Cardiac fibroblast (primary cell): ENCODE measurements at regions not wholly inside any gene's neighbourhood (a gene's known extent, or its start where the extent isn't known, plus 50 kb on each side); places are given as distances from the start of the nearest gene placed in this dataset.
"Not testable (repeated sequence)": the region's sequence is repeated elsewhere in the genome, so short reads cannot be mapped to it uniquely, and the experiment has no call there.

Experiments
- DNase-seq, 2 donors: peaks; one replicate each; pipeline versions ENCODE4 v3.0.0 to v3.0.0-alpha.2; 2010; ENCODE audit warnings: low read depth in 2 of 2
- H3K4me3 ChIP-seq, 2 donors: replicated peaks in 1 of 2; 1 replicate in 1 of 2; 2 replicates in 1 of 2; pipeline ENCODE4 v1.5.1; 2011; ENCODE audit warnings: low read depth in 2 of 2, low read length in 2 of 2, mild to moderate bottlenecking in 2 of 2, moderate library complexity in 1 of 2
- TF ChIP-seq, protein P1 (sequence below): IDR thresholded peaks from one replicate; pipeline ENCODE4 v1.5.1; 2011; ENCODE audit warnings: low read depth, mild to moderate bottlenecking, low read length, inconsistent platforms

GRCh38 chr17:71024969-71025368 lies 855.6 kb downstream of the KCNJ2 start:
- no peak overlapping the region for H3K4me3 ChIP-seq
- no peak for DNase-seq
- TF ChIP-seq, protein P1, sequence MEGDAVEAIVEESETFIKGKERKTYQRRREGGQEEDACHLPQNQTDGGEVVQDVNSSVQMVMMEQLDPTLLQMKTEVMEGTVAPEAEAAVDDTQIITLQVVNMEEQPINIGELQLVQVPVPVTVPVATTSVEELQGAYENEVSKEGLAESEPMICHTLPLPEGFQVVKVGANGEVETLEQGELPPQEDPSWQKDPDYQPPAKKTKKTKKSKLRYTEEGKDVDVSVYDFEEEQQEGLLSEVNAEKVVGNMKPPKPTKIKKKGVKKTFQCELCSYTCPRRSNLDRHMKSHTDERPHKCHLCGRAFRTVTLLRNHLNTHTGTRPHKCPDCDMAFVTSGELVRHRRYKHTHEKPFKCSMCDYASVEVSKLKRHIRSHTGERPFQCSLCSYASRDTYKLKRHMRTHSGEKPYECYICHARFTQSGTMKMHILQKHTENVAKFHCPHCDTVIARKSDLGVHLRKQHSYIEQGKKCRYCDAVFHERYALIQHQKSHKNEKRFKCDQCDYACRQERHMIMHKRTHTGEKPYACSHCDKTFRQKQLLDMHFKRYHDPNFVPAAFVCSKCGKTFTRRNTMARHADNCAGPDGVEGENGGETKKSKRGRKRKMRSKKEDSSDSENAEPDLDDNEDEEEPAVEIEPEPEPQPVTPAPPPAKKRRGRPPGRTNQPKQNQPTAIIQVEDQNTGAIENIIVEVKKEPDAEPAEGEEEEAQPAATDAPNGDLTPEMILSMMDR = no peak

DNA sequence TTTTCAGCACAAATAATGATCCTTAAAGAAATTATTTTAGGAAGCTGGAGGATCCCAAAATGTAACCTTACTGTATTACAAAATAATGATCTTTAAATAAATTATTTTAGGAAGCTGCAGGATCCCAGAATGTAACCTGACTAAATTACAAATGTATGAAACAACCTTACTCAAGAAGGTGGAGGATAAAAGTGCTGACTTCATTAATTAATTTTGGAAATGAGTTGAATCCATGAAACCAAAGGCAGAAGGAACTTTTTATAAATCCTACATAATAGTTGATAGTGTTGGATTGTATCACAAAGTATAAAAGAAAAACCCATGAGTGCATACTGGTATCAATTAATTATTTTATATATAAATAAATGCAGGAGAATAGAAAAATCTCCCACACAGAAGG lies 859.9 kb downstream of the KCNJ2 start:
- TF ChIP-seq, protein P1 = no peak
- no peak for DNase-seq
- H3K4me3 ChIP-seq = no peak overlapping the region

DNA sequence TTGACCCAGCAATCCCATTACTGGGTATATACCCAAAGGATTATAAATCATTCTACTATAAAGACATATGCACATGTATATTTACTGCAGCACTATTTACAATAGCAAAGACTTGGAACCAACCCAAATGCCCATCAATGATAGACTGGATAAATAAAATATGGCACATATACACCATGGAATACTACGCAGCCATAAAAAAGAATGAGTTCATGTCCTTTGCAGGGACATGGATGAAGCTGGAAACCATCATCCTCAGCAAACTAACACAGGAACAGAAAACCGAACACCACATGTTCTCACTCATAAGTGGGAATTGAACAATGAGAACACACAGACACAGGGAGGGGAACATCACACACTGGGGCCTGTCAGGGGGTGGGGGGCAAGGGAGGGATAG lies 862.0 kb downstream of the KCNJ2 start:
- not testable (repeated sequence) for DNase-seq, H3K4me3 ChIP-seq

- DNase-seq = no peak
- H3K4me3 ChIP-seq = no peak overlapping the region
- TF ChIP-seq, protein P1 = no peak
These were observed 863.5 kb downstream of the KCNJ2 start for GRCh38 chr17:71032746-71033273.

DNA sequence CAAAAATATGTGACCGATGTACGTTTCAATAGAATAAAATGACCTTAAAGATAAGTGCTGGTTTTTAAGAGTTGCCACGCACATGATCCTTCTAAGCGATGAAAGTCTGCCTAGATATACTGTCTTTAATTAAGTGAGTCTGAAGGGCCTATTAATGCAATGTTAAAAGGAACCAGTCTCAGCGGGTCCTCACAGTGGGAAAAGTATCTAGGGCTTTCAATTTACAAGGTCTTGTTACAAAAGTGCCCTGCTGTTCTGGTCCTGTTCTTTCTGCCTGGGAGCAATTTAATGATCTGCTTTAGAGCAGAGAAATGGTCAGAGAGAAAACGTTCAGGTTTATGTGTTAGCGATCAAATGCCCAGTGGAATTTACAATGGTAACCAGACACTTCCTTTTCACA lies 864.0 kb downstream of the KCNJ2 start:
- no peak overlapping the region for H3K4me3 ChIP-seq
- DNase-seq = no peak
- TF ChIP-seq, protein P1 = no peak

DNA sequence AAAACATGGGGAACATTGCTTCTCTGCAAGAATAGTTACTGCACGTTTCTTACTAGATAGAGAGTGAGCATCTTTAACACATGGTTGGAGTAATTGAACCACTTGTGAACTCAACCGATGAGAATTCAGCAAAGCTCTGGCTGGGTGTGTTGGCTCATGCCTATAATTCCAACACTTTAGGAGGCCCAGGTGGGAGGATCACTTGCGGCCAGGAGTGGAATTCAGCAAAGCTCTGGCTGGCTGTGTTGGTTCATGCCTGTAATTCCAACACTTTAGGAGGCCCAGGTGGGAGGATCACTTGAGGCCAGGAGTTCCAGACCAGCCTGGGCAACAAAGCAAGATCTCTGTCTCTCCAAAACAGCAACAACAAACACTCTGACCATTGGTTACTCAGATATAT lies 865.9 kb downstream of the KCNJ2 start:
- TF ChIP-seq, protein P1 = no peak
- no peak overlapping the region for H3K4me3 ChIP-seq
- DNase-seq = no peak

DNA sequence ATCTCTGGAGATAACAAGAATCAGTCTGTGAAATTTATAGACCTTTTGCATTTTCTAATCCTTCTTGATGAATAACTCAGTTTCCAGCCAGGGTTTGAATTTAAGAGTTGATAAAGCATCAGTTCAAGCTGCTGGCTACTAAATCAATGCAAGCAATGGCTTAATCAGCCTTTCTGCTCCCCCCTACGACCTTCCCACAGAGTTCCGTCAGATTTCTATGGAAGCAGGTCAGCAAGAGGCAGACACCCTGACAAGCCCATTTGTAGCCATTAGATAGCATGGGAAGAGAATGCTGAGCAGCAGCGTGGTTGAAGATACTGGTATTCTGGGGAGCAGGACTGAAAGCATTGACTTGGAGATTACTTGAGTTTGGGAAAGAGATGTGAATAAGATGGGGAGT lies 868.1 kb downstream of the KCNJ2 start:
- H3K4me3 ChIP-seq = no peak overlapping the region
- TF ChIP-seq, protein P1 = no peak
- DNase-seq = no peak
